ENCODE measurements at regions not wholly inside any gene's neighbourhood (a gene's known extent, or its start where the extent isn't known, plus 50 kb on each side); places are given as distances from the start of the nearest gene placed in this dataset.

GRCh38 chr9:119596703-119597102, 227.5 kb upstream of the BRINP1 start:
- no peak for TF ChIP-seq CTCF (IDR thresholded peaks at IDR 0.05)
- no peak for TF ChIP-seq POLR2A (IDR thresholded peaks at IDR 0.05)

Data from uterus (tissue), 2 donors.